GM23338 (cell line): ENCODE measurements at regions not wholly inside any gene's neighbourhood (a gene's known extent, or its start where the extent isn't known, plus 50 kb on each side); places are given as distances from the start of the nearest gene placed in this dataset.

Experiments
- ATAC-seq: fragments of 200-7000 bp; cut with Tn5 transposase; 3 replicates; pipeline ENCODE4 v1.9.1; 2020
- DNase-seq: peaks from one replicate; pipeline ENCODE4 v3.0.0-alpha.2; 2015; ENCODE audit warnings: low spot score
- H2AFZ ChIP-seq: fragments of 200-600 bp; sonication (generic); 2 replicates; pipeline ENCODE4 v1.8.0; 2016; ENCODE audit warnings: antibody characterized with exemption, mild to moderate bottlenecking, moderate library complexity
- H3F3A ChIP-seq: fragments of 200-600 bp; sonication (generic); replicated peaks from 2 replicates; pipeline ENCODE4 v1.8.0; 2017; ENCODE audit warnings: antibody characterized with exemption, mixed run types, low read depth
- H3K27ac ChIP-seq: fragments of 200-600 bp; sonication (generic); 2 replicates; pipeline ENCODE4 v1.6.1; 2016; ENCODE audit warnings: low read depth
- H3K27me3 ChIP-seq: fragments of 200-600 bp; sonication (generic); 2 replicates; pipeline ENCODE4 v1.8.0; 2016; ENCODE audit warnings: mild to moderate bottlenecking, mixed run types, moderate library complexity; ENCODE audit not compliant: insufficient read depth
- H3K36me3 ChIP-seq: fragments of 200-600 bp; sonication (generic); 2 replicates; pipeline ENCODE4 v1.8.0; 2016; ENCODE audit warnings: mild to moderate bottlenecking; ENCODE audit not compliant: insufficient read depth
- H3K4me1 ChIP-seq: fragments of 200-600 bp; sonication (generic); 2 replicates; pipeline ENCODE4 v1.8.0; 2016; ENCODE audit warnings: mild to moderate bottlenecking, moderate library complexity; ENCODE audit not compliant: insufficient read depth
- H3K4me2 ChIP-seq: fragments of 200-600 bp; sonication (generic); 2 replicates; pipeline ENCODE4 v1.7.1; 2017; ENCODE audit warnings: mixed run types
- H3K4me3 ChIP-seq: fragments of 200-600 bp; sonication (generic); 2 replicates; pipeline ENCODE4 v1.6.1; 2016; ENCODE audit warnings: mixed run types
- H3K79me2 ChIP-seq: fragments of 200-600 bp; sonication (generic); replicated peaks from 2 replicates; pipeline ENCODE4 v1.8.0; 2017; ENCODE audit warnings: mild to moderate bottlenecking; ENCODE audit not compliant: insufficient read depth
- H3K9me2 ChIP-seq: fragments of 200-600 bp; sonication (generic); 2 replicates; pipeline ENCODE4 v1.8.0; 2017; ENCODE audit not compliant: insufficient read depth
- H4K20me1 ChIP-seq: fragments of 200-600 bp; sonication (generic); replicated peaks from 2 replicates; pipeline ENCODE4 v1.8.0; 2017; ENCODE audit warnings: mild to moderate bottlenecking; ENCODE audit not compliant: insufficient read depth
- H3K27ac Mint-ChIP-seq: 2 replicates; pipeline ENCODE4 v1.8.0; 2020; ENCODE audit warnings: inconsistent platforms, mild to moderate bottlenecking, moderate library complexity, mixed read lengths
- H3K27me3 Mint-ChIP-seq: 3 replicates; pipeline ENCODE4 v1.8.0; 2022; ENCODE audit warnings: low read depth, mild to moderate bottlenecking, moderate library complexity, mixed read lengths, inconsistent platforms; ENCODE audit not compliant: insufficient read depth, poor library complexity
- H3K36me3 Mint-ChIP-seq: 3 replicates; pipeline ENCODE4 v1.8.0; 2021; ENCODE audit warnings: low read depth, mild to moderate bottlenecking, inconsistent platforms, moderate library complexity, mixed read lengths
- H3K4me1 Mint-ChIP-seq: 3 replicates; pipeline ENCODE4 v1.8.0; 2020; ENCODE audit warnings: mild to moderate bottlenecking, inconsistent platforms, mixed read lengths
- H3K4me3 Mint-ChIP-seq: 3 replicates; pipeline ENCODE4 v1.8.0; 2021; ENCODE audit warnings: moderate library complexity, mild to moderate bottlenecking, inconsistent platforms, mixed read lengths
- H3K9me3 Mint-ChIP-seq: 3 replicates; pipeline ENCODE4 v1.8.0; 2020; ENCODE audit warnings: moderate library complexity, mild to moderate bottlenecking, inconsistent platforms, mixed read lengths
- CREB1 ChIP-seq: fragments of 250-450 bp; sonication (Bioruptor Pico); IDR thresholded peaks from 2 replicates; pipeline ENCODE4 v1.5.0; 2020; ENCODE audit warnings: low read depth, mild to moderate bottlenecking, moderate library complexity
- EZH2 ChIP-seq: fragments of 200-600 bp; sonication (generic); IDR thresholded peaks from one replicate; pipeline ENCODE4 v1.8.0; 2017; ENCODE audit warnings: antibody characterized with exemption, mild to moderate bottlenecking, low read depth; ENCODE audit not compliant: unreplicated experiment
- EZH2phosphoT487 ChIP-seq: fragments of 200-600 bp; sonication (generic); IDR thresholded peaks from one replicate; pipeline ENCODE4 v1.8.1; 2018; ENCODE audit warnings: antibody characterized with exemption; ENCODE audit not compliant: unreplicated experiment
- ZNF114 ChIP-seq: fragments of 250-450 bp; sonication (Bioruptor Pico); IDR thresholded peaks from 2 replicates; pipeline ENCODE4 v1.5.0; 2020; ENCODE audit warnings: mild to moderate bottlenecking, moderate library complexity
- ZNF331 ChIP-seq: fragments of 250-450 bp; sonication (Bioruptor Pico); IDR thresholded peaks from 2 replicates; pipeline ENCODE4 v1.5.0; 2020; ENCODE audit warnings: low read depth, mild to moderate bottlenecking, moderate library complexity
- ZNF462 ChIP-seq: fragments of 250-450 bp; sonication (Bioruptor Pico); IDR thresholded peaks from 2 replicates; pipeline ENCODE4 v1.5.0; 2020; ENCODE audit warnings: mild to moderate bottlenecking, moderate library complexity
- TF ChIP-seq, protein P1 (sequence below), 2 experiments: fragments of 200-600 bp in 1 of 2; sonication (generic) in 1 of 2; conservative IDR thresholded peaks; 2 replicates each; pipeline versions ENCODE4 v1.5.1 to v1.6.1; 2016 to 2017; ENCODE audit warnings: antibody characterized with exemption in 2 of 2, low read depth in 2 of 2, mild to moderate bottlenecking in 2 of 2, moderate library complexity in 1 of 2

DNA sequence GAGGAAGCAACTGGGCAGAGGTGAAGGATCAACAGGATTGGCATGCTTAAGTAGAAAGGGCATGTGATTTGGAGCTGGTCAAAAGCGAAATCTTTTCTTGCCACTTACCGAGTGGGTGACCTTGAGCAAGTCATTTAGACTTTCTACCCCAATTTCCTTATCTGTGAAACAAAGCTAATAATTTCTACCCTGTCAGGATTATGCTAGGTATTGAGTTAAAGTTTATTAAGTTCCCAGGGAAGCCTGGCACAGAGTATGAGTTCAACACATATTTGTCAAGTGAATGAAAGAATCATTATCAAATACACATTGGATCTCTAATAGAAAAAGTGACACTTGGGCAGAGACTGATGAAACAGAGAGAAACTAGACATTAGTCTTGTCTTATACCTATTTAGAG is 66.4 kb upstream of the FRMD4B start (continued):
- TF ChIP-seq ZNF462 (CRISPR knock-in tag) (no peak), CREB1 (CRISPR knock-in tag) (no peak), ZNF114 (CRISPR knock-in tag) (no peak), ZNF331 (CRISPR knock-in tag) (no peak), EZH2phosphoT487 (no peak)

DNA sequence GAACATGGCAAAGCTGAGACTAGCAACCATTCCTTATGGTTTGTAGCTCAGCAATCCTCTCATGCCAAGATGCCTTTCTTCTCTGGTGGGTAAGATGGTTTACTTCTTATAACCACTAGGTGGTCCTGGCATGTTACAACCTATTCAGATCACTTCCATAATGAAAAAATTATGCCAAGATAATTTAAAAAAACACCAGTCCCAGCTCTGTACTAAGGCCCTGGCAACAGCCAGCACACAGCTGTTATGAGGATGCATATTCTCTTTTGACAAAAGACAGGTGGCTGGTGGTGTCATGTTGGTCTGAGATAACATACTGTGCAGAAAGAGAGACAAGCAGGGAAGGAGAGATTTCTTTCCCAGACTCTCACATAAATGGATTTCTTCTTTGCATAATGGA is 65.7 kb upstream of the FRMD4B start:
- H2AFZ ChIP-seq = no peak overlapping the region

More for the DNA sequence above, 65.7 kb upstream of the FRMD4B start:
- no peak overlapping the region for H3K27ac ChIP-seq
- TF ChIP-seq, protein P1, sequence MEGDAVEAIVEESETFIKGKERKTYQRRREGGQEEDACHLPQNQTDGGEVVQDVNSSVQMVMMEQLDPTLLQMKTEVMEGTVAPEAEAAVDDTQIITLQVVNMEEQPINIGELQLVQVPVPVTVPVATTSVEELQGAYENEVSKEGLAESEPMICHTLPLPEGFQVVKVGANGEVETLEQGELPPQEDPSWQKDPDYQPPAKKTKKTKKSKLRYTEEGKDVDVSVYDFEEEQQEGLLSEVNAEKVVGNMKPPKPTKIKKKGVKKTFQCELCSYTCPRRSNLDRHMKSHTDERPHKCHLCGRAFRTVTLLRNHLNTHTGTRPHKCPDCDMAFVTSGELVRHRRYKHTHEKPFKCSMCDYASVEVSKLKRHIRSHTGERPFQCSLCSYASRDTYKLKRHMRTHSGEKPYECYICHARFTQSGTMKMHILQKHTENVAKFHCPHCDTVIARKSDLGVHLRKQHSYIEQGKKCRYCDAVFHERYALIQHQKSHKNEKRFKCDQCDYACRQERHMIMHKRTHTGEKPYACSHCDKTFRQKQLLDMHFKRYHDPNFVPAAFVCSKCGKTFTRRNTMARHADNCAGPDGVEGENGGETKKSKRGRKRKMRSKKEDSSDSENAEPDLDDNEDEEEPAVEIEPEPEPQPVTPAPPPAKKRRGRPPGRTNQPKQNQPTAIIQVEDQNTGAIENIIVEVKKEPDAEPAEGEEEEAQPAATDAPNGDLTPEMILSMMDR (conservative IDR thresholded peaks at IDR 0.05; ENCODE audit: low read depth in 2 of 2) = peak in 1 of 2 experiments; percentile 45; a peak in 3 of 4 replicates
- no peak for TF ChIP-seq EZH2
- Mint-ChIP-seq H3K4me1 (no peaks in the 10 kb centered on the region), H3K27me3 (peaks cover 2% of the 10 kb centered on the region), H3K9me3 (no peaks in the 10 kb centered on the region), H3K36me3 (no peaks in the 10 kb centered on the region), H3K4me3 (no peak overlapping the region), H3K27ac (no peak overlapping the region)
- no peaks in the 10 kb centered on the region for H4K20me1 ChIP-seq
- no peak overlapping the region for H3K4me3 ChIP-seq
- no peak overlapping the region for H3K4me2 ChIP-seq
- ATAC-seq = no peak
- H3K9me2 ChIP-seq = no peaks in the 10 kb centered on the region
- no peaks in the 10 kb centered on the region for H3K36me3 ChIP-seq
- H3F3A ChIP-seq = no peaks in the 10 kb centered on the region
- H3K79me2 ChIP-seq = no peaks in the 10 kb centered on the region
- H3K4me1 ChIP-seq = no peaks in the 10 kb centered on the region
- H3K27me3 ChIP-seq = no peaks in the 10 kb centered on the region
- DNase-seq = peak; percentile 21
